Osteocyte (in vitro differentiated cells): ENCODE measurements at regions not wholly inside any gene's neighbourhood (a gene's known extent, or its start where the extent isn't known, plus 50 kb on each side); places are given as distances from the start of the nearest gene placed in this dataset.

Source experiments
- DNase-seq: peaks from one replicate; pipeline ENCODE4 v3.0.0; 2021; ENCODE audit warnings: mixed read lengths; ENCODE audit not compliant: unreplicated experiment; ENCODE audit errors: extremely low spot score
- H3K27ac Mint-ChIP-seq: one replicate; pipeline ENCODE4 v1.8.0; 2021; ENCODE audit warnings: mild to moderate bottlenecking, mixed read lengths; ENCODE audit not compliant: unreplicated experiment
- H3K27me3 Mint-ChIP-seq: one replicate; pipeline ENCODE4 v1.8.0; 2021; ENCODE audit warnings: mixed read lengths; ENCODE audit not compliant: unreplicated experiment
- H3K36me3 Mint-ChIP-seq: one replicate; pipeline ENCODE4 v1.8.0; 2021; ENCODE audit warnings: mixed read lengths; ENCODE audit not compliant: unreplicated experiment
- H3K4me1 Mint-ChIP-seq: one replicate; pipeline ENCODE4 v1.8.0; 2021; ENCODE audit warnings: mixed read lengths; ENCODE audit not compliant: unreplicated experiment
- H3K4me3 Mint-ChIP-seq: one replicate; pipeline ENCODE4 v1.8.0; 2021; ENCODE audit warnings: mild to moderate bottlenecking, moderate library complexity, mixed read lengths; ENCODE audit not compliant: unreplicated experiment
- H3K9me3 Mint-ChIP-seq: one replicate; pipeline ENCODE4 v1.8.0; 2021; ENCODE audit warnings: mixed read lengths; ENCODE audit not compliant: unreplicated experiment
- TF ChIP-seq, protein P1 (sequence below): fragments of 200-600 bp; sonication (generic); IDR thresholded peaks from 2 replicates; pipeline ENCODE4 v1.5.0; 2021; ENCODE audit warnings: antibody characterized with exemption, mild to moderate bottlenecking, moderate library complexity

DNA sequence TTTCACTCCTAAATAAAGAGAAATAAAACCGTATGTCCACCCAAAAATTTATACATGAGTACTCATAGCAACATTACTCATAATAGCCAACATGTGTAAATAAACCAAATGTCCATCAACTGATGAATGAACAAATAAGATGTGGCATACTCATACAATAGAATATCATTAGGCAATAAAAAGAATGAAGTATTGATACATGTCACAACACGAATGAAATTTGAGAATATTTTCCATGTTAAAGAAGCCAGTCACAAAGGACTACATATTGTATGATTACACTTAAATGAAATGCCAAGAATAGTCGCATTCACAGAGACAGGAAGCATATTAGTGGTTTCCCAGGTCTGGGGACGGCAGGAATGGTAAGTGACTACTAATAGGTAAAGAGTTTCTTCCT is 869.2 kb downstream of the IGSF11 start:
- TF ChIP-seq, protein P1, sequence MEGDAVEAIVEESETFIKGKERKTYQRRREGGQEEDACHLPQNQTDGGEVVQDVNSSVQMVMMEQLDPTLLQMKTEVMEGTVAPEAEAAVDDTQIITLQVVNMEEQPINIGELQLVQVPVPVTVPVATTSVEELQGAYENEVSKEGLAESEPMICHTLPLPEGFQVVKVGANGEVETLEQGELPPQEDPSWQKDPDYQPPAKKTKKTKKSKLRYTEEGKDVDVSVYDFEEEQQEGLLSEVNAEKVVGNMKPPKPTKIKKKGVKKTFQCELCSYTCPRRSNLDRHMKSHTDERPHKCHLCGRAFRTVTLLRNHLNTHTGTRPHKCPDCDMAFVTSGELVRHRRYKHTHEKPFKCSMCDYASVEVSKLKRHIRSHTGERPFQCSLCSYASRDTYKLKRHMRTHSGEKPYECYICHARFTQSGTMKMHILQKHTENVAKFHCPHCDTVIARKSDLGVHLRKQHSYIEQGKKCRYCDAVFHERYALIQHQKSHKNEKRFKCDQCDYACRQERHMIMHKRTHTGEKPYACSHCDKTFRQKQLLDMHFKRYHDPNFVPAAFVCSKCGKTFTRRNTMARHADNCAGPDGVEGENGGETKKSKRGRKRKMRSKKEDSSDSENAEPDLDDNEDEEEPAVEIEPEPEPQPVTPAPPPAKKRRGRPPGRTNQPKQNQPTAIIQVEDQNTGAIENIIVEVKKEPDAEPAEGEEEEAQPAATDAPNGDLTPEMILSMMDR = no peak
- no peak overlapping the region for H3K27ac Mint-ChIP-seq
- no peak for DNase-seq
- peaks cover 9% of the 10 kb centered on the region for H3K9me3 Mint-ChIP-seq
- no peaks in the 10 kb centered on the region for H3K36me3 Mint-ChIP-seq
- H3K4me3 Mint-ChIP-seq = no peak overlapping the region
- no peaks in the 10 kb centered on the region for H3K4me1 Mint-ChIP-seq
- H3K27me3 Mint-ChIP-seq = no peaks in the 10 kb centered on the region

DNA sequence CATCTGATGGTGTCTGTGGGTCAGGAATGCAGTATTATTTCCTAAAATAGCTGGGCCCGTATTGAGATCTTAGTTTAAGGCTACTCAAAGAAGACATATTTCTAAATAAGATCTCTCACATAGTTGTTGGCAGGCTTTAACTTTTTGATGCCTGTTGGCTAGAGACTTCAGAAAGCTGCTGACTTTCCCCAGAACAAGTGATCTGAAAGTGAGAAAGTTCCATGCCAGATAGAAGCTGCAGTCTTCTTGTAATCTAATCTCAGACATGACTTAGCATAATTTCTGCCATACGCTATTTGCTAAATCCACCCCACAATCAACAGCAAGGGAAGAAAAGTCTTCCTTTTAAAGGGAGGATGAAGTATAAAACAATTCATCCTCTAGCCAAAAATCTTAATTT is 867.1 kb downstream of the IGSF11 start:
- Mint-ChIP-seq H3K27ac (no peak overlapping the region), H3K4me1 (no peaks in the 10 kb centered on the region), H3K4me3 (no peak overlapping the region), H3K9me3 (peaks cover 13% of the 10 kb centered on the region), H3K27me3 (no peaks in the 10 kb centered on the region), H3K36me3 (no peaks in the 10 kb centered on the region)
- TF ChIP-seq, protein P1 = no peak
- no peak for DNase-seq

DNA sequence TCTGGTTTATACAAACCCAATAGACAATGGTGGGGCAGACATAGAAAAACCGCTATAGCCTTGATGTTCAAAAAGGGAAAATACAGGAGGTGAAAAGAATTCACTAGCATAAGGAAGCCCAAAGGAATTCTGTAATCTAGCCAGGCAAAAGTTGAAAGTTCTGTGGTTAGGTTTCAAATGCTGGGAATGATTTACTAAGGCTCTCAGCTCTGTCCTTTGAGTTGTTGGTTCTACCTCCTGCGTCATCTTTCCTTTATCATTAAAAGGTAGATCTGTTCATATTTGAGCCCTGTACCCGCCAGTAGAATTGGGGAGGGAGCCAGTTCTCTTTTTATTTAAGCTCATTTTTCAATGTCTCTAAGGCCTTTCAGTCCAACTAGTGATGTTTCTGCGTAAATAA is 866.5 kb downstream of the IGSF11 start:
- H3K9me3 Mint-ChIP-seq = peaks cover 13% of the 10 kb centered on the region

DNA sequence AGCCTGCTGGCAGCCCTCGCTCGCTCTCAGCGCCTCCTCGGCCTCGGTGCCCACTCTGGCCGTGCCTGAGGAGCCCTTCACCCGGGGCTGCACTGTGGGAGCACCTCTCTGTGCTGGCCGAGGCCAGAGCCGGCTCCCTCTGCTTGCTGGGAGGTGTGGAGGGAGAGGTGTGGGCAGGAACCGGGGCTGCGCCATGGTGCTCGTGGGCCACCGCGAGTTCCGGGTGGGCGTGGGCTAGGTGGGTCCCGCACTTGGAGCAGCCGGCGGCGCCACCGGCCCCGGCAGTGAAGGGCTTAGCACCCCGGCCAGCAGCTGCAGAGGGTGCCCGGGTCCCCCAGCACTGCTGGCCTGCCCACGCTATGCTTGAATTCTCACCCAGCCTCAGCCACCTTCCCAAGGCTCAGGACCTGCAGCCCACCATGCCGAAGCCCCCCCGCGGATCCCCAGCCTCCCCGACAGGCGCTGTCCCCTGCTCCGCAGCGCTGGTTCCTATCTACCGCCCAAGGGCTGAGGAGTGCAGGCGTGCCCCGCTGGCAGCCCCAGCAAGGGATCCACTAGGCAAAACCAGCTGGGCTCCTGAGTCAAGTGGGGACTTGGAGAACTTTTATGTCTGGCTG is 863.3 kb downstream of the IGSF11 start:
- no peaks in the 10 kb centered on the region for H3K36me3 Mint-ChIP-seq
- H3K9me3 Mint-ChIP-seq = peaks cover 13% of the 10 kb centered on the region
- DNase-seq = no peak
- H3K27ac Mint-ChIP-seq = no peak overlapping the region
- no peak overlapping the region for H3K4me3 Mint-ChIP-seq
- H3K27me3 Mint-ChIP-seq = no peaks in the 10 kb centered on the region
- no peaks in the 10 kb centered on the region for H3K4me1 Mint-ChIP-seq
- TF ChIP-seq, protein P1 = no peak

More for the DNA sequence above, 866.5 kb downstream of the IGSF11 start:
- H3K4me1 Mint-ChIP-seq = no peaks in the 10 kb centered on the region
- DNase-seq = no peak
- H3K36me3 Mint-ChIP-seq = no peaks in the 10 kb centered on the region
- H3K27me3 Mint-ChIP-seq = no peaks in the 10 kb centered on the region
- TF ChIP-seq, protein P1 = no peak
- H3K27ac Mint-ChIP-seq = no peak overlapping the region
- no peak overlapping the region for H3K4me3 Mint-ChIP-seq

DNA sequence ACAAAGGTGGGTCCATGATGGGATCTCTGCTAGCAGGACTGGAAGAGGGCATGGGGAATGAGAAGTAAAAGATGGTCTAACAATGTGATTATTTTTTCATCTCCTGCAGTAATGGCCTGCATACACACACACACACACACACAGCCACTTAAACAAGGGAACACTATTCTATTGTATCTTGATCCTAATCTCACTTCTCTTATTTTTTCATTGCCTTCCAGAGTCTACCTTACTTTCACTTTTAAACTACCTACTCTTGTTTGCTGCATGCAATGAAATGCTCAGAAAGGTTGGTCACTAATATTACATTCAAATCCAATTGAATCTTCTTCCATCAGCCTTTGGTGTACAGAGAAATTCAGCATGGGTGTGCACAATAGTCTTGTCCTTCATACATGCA is 853.8 kb downstream of the IGSF11 start:
- H3K4me3 Mint-ChIP-seq = no peak overlapping the region
- no peaks in the 10 kb centered on the region for H3K4me1 Mint-ChIP-seq
- no peak for DNase-seq
- no peaks in the 10 kb centered on the region for H3K36me3 Mint-ChIP-seq
- no peaks in the 10 kb centered on the region for H3K9me3 Mint-ChIP-seq
- peaks cover 2% of the 10 kb centered on the region for H3K27me3 Mint-ChIP-seq
- H3K27ac Mint-ChIP-seq = no peak overlapping the region
- TF ChIP-seq, protein P1 = no peak
